Activated CD4-positive, alpha-beta T cell treated with anti-CD3 and anti-CD28 coated beads, Interleukin-2, amount 50 U/mL, for 4 hours (primary cell): ENCODE measurements at regions not wholly inside any gene's neighbourhood (a gene's known extent, or its start where the extent isn't known, plus 50 kb on each side); places are given as distances from the start of the nearest gene placed in this dataset.
"Not testable (repeated sequence)": the region's sequence is repeated elsewhere in the genome, so short reads cannot be mapped to it uniquely, and the experiment has no call there.

ENCODE experiments used
- DNase-seq, 2 experiments: peaks; one replicate each; pipeline ENCODE4 v3.0.0-alpha.2; 2020

- DNase-seq, result no peak
Measured at GRCh38 chr17:5911919-5912318, 158.3 kb upstream of the WSCD1 start.

- no peak for DNase-seq
Measured at GRCh38 chr17:5913032-5913531, 157.1 kb upstream of the WSCD1 start.

DNA sequence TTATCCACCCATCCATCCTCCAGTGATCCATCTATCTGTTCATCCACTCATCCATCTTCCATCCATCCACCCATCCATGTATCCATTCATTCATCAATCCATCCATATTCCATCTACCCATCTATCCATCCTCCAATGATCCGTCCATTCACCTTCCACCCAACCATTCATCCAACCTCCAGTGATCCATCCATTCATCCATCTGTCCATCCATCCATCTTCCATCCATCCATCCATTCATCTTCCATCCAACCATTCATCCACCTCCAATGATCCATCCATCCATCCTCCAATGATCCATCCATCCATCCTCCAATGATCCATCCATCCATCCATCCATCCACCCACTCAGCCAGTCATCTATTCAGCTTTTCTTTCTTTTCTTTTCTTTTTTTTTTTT lies 156.5 kb upstream of the WSCD1 start:
- DNase-seq, result no peak

GRCh38 chr17:5915337-5915736 lies 154.8 kb upstream of the WSCD1 start:
- DNase-seq, result no peak

- no peak for DNase-seq
Measured at GRCh38 chr17:5919089-5919488, 151.1 kb upstream of the WSCD1 start.

DNA sequence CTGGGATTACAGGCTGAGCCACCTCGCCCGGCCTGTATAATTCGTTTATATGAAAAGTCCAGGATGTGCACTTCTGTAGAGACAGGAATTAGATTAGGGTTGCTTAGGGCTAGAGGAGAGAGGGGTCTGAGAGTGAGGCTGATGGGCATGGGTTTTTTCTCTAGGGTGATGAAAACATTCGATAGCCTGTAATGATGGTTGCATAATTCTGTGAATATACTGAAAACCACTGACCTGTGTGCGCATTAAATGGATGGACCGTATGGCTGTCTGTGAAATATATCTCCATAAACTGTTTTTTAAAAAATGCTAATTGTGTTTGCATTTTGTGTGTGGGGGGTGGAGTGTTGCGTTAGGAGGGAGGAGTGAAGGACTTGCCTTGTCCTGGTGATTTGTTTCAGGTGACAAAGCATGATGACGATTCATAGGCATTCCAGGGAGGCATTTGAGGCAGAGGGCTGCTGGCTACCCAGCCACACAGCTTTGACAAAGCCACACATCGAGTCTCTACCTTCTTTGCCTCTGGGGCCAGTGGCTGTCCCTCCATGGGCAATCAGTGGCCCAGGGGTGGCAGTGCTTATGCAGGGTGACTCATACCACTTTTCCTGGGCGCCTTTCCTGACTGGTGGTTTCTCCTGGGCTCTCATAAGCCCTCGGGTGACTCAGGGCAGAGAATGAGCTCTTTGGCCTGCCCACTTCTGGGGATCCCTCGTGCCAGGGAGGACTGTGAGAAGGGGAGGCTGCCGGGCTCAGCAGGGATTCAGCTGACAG lies 148.5 kb upstream of the WSCD1 start:
- no peak for DNase-seq

GRCh38 chr17:5922476-5922875 lies 147.7 kb upstream of the WSCD1 start:
- no peak for DNase-seq

DNA sequence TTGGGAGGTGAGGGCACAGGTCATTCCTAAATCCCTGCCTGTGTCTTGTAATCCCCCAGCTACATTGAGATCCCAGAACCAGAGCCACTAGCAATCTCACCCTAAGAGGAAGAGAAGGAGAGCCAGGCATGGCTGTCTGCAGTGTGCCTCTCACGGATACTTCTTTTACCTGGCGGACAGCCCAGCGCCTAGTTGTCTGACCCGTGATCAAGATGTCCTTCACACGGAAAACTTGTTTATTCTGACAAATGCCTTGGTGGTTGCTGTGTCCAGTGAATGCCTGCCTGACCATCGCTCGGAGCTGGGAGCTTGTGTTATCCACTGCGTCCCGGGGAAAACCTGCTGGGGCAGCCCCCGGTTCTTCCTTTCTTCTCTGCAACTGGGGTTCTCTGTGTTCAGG lies 140.5 kb upstream of the WSCD1 start:
- DNase-seq, result no peak

DNA sequence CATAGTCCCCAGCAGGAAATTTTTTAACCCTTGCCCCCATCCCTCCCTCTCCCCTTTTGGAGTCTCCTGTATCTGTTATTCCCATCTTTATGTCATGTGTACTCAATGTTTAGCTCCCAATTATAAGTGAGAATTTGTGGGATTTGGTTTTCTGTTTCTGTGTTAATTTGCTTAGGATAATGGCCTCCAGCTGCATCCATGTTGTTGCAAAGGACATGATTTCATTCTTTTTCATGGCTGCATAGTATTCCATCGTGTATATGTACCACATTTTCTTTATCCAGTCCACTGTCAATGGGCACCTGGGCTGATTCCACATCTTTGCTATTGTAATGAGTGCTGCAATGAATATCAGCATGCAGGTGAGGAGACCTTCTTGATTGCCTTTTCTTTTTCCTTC lies 139.6 kb upstream of the WSCD1 start:
- DNase-seq, result not testable (repeated sequence)

- DNase-seq, result no peak
Measured at GRCh38 chr17:5931616-5932015, 138.6 kb upstream of the WSCD1 start.

DNA sequence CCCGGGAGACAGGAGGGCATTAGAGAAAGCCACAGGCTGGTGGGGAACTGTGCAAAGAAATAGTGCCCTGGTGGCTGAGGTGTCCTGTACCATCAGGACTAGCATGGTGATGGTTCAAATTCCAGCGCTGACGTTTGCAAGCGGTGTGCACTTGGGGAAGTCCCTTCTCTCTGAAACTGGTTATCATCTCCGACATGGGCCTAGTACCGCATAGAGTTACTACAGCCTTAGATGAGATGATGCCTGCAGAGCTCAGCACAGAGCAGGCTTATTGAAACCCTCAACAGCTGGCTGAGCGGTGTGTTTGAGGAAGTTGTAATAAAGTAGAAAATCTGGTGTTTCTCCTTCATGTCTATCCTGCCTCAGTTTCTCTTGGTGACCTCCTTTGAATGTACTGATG lies 136.7 kb upstream of the WSCD1 start:
- DNase-seq, result no peak

- no peak for DNase-seq
Measured at GRCh38 chr17:5941258-5941657, 128.9 kb upstream of the WSCD1 start.

- no peak for DNase-seq
Measured at GRCh38 chr17:5942687-5943086, 127.5 kb upstream of the WSCD1 start.

- no peak for DNase-seq
Measured at GRCh38 chr17:5943232-5943631, 126.9 kb upstream of the WSCD1 start.

DNA sequence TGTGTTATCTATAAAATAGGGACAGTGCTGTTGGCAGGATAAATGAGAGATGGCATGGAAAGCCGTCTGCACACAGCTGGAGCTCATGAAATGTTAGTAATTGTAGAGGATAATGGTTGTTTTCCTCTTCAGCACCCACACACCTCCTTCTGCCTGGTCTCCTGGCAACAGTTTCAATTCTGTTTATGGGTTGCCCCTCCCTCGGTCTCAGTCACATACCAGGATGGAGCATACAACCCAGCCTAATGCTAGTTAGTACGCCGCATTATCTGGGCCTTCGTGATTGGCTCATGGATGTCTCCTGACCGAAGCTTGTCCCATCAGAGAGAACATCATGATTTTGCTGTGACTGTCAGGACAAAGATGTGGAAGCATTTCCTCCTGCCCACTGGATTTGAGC lies 126.2 kb upstream of the WSCD1 start:
- DNase-seq, result no peak

DNA sequence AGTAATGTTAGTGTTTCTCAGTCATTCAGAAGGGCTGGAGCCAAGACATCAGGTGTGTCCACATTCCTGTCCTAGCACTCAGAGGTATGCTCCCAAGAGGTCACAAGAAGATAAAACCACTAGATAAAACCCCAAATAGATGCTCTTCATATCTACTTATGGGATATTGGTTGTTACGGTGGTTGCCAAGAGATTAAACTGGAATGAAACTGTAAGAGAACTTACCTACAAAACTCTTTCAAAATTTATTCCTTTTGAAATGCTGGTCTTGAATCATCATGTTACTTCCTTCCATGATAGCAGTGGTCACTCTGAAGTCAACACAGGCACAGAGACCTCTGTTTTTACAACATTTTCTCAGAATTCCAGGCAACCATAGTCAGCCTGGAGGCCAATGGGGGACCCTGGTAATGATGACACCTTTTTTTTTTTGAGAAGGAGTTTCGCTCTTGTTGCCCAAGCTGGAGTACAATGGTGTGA lies 122.4 kb upstream of the WSCD1 start:
- no peak for DNase-seq

GRCh38 chr17:5948811-5949210 lies 121.4 kb upstream of the WSCD1 start:
- no peak for DNase-seq

- no peak for DNase-seq
Measured at GRCh38 chr17:5950878-5951277, 119.3 kb upstream of the WSCD1 start.

GRCh38 chr17:5951912-5952311 lies 118.3 kb upstream of the WSCD1 start:
- no peak for DNase-seq

GRCh38 chr17:5952518-5952917 lies 117.7 kb upstream of the WSCD1 start:
- no peak for DNase-seq

GRCh38 chr17:5955764-5956163 lies 114.4 kb upstream of the WSCD1 start:
- no peak for DNase-seq

GRCh38 chr17:5958850-5959249 lies 111.3 kb upstream of the WSCD1 start:
- DNase-seq, result no peak

- no peak for DNase-seq
Measured at GRCh38 chr17:5962371-5962770, 107.8 kb upstream of the WSCD1 start.

DNA sequence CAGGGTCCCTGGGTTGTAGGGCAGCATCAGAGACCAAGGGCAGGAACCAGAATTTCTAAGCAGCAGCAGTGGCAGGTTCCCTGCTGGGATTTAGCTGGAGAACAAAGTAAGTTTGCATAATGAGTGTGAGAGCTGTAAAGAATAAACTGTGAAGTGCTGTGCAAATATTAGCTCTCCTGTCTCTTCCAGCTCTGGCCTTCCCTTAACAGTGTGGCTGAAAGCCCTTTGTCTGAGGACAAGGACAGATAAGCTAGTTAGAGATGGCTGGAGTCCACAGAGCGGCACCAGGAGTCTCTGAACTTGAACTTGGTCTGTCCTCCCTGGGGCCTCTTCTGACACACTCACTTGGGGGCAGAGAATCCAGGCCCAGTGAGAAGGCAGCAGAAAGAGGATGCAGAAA lies 98.2 kb upstream of the WSCD1 start:
- no peak for DNase-seq

DNA sequence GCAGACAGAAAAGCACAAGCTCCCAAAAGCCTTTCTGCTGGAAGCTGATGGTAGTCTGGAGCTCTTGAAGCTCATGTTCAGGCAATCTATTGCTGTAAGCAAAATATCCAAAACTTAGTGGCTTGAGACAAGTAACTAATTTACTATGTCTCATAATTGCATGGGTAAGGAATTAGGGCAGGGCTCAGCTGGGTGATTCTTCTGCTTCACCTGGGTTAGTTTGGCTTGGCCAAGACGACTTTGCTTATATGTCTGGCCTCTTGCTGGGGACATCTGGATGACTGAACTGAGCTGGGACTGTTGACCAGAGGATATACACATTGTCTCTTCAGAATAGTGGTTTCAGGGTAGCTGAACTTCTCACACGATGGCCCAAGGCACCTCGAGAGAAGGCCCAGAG lies 96.8 kb upstream of the WSCD1 start:
- no peak for DNase-seq
